GM18507 (cell line): ENCODE measurements at regions not wholly inside any gene's neighbourhood (a gene's known extent, or its start where the extent isn't known, plus 50 kb on each side); places are given as distances from the start of the nearest gene placed in this dataset.

Experiments used
- DNase-seq: peaks from one replicate; pipeline ENCODE4 v3.0.0; 2011; ENCODE audit warnings: low read depth; ENCODE audit not compliant: insufficient read length; ENCODE audit errors: extremely low spot score
- FAIRE-seq: peaks from 2 replicates; lab custom pipeline; 2011; peaks lifted over from hg19 to GRCh38; lab: Jason Lieb, UNC

DNA sequence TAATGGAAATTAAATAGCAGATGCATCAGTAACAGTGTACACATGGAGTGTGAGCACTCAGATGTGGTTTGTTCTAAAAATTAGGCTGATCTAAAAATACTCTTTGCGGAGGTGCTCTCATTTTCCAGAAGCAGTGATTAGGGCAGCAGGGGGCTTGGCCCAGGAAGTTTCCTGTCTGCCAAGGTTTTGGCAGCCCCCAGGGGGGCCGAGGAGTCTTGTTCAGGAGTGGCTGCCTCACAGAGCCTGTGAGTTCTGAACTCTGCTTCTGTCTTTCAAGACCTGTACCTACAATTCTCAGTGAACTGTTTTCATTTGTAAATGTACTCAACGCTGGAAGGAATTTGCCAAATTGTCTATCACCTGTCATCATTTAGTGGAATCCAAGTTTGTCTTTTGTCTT lies 388.4 kb upstream of the CDH11 start:
- FAIRE-seq, result no peak
- no peak for DNase-seq

GRCh38 chr16:65509172-65509571 lies 387.3 kb upstream of the CDH11 start:
- FAIRE-seq (no peak), DNase-seq (no peak)

DNA sequence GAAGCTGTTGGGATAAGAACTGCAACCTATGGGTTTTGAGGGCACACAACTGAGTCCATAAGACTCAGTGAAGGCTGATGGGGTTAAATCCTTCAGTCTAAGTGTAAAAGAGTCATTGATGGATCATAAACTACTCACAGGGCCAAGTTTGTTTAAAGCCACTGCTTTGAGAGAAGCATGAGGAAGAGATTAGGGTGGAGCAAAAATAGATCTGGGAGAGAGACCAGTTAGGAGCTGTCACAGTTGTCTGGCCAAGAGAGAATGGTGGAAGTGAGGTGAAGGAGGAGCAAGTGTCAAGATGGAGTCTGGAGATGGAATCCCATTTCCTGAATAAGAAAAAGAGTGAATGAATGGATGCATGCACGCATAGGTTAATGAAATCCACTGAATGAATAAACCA lies 379.1 kb upstream of the CDH11 start:
- no peak for FAIRE-seq

DNA sequence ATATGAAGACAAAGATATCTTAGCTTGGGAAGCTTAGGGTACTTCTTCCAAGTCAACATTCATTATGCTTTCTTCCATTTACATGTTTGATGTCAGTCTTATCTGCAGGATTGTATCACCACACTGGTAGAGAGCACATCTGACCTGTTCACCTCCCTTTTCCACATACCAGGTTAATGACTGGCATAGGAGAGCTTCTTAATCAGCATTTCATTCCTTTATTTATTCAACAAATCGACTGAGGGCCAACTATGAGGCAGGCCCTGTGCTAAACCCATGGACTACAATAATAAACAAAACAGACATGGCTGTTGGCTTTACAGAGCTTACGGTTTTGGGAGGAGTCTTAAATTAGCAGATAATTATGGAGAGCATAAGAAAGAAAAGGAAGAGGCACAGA lies 378.1 kb upstream of the CDH11 start:
- FAIRE-seq, result no peak

More for the DNA sequence above, 379.1 kb upstream of the CDH11 start:
- DNase-seq, result no peak

DNA sequence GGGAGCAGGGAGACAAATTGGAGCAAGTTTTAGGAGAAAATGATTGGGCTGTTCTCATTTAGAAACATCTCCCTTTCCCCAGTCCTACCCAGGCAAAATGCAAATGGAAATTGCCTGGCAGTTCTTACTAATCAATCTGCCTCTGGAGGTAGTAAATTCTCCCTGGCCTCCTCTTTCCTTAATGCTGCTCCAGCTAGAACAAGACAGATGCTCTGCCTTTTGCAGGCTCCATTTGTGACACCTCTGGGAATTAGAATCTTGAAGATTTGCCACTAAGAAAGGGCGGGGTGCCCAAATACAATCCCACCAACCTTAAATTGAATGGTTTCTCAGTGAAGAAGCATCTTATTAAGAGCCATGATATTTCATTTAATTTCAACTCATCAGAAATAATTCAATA lies 377.7 kb upstream of the CDH11 start:
- FAIRE-seq (no peak), DNase-seq (no peak)

More for the DNA sequence above, 378.1 kb upstream of the CDH11 start:
- no peak for DNase-seq

DNA sequence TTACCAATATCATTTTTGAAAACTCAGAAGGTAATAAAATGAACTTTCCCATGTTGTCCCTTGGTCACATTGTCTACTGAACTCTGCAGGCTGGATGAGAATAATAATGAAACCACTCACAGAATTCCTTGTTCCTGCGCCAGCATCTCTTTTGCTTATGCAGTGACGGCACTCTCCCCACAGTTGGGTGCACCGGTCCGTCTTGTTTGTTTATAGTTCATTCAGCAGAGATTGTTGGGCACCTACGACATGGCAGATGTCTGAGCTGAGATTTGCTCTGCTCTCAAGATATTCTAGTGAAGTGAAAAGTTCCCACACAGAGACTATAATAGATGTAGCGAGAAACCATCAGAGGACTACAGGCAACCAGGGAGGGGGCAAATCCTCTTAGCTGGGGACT lies 375.7 kb upstream of the CDH11 start:
- DNase-seq (no peak), FAIRE-seq (no peak)

DNA sequence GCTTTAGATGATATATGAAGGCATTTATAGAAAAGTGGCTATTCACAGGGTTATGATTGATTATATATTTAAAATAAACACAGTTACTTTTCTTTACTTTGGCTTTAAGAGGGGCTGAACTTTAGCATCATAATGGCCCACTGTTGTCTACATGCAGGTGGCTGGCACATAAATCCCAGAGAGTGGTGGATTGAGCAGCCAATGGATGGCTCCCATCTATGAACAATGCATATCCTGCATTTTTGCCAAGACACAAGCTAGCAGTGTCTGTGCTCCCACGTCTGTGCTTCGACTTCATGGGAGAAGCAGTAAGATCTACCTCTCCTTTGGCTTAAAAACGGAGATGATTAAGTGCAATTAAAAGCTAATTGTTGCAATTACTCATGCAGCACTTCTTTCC lies 373.2 kb upstream of the CDH11 start:
- DNase-seq, result no peak
- no peak for FAIRE-seq

DNA sequence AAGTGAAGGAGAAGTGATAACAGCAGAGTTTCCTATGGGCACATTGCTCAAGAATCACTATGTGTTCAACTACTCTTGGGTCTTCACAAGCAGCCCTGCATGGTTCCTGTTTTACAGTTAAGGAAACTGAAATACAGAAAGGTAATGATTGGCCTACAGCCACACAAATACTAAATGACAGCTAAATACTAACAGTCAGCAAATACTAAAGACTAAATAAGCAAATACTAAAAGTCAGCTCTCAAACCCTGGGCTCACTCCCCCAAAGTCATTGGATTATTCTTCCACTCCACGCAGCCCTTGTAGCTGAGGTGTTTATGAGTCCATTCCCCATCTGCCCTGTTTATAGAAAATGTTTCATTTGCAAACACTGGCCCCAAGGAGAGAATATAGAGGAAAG lies 372.7 kb upstream of the CDH11 start:
- FAIRE-seq, result no peak
- DNase-seq, result no peak

DNA sequence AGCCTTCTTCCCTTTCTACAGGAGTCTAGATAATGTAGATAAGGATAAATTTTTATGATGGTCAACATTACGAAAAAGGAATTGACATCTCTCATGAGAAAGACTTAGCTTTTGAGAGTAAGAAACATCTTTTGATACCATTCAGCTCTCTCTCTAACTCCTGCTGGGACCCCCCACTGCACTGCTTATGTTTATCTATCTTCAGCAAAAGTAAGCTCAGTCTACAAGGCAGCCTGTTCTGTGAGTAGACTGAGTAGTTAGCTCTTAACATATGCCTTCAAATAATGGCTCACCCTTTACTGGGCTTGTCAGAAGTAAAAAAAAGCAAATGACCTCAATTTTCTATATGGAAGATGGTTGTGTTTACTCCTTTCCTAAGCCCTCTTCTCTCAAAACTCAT lies 372.2 kb upstream of the CDH11 start:
- FAIRE-seq (no peak), DNase-seq (no peak)

- FAIRE-seq (no peak), DNase-seq (no peak)
These were observed 368.4 kb upstream of the CDH11 start for GRCh38 chr16:65490286-65490685.

GRCh38 chr16:65489531-65490023 lies 367.7 kb upstream of the CDH11 start:
- no peak for FAIRE-seq

GRCh38 chr16:65487231-65487630 lies 365.4 kb upstream of the CDH11 start:
- DNase-seq, result no peak
- no peak for FAIRE-seq

More at GRCh38 chr16:65489531-65490023, 367.7 kb upstream of the CDH11 start:
- no peak for DNase-seq

- DNase-seq (no peak), FAIRE-seq (no peak)
These were observed 360.1 kb upstream of the CDH11 start for GRCh38 chr16:65481956-65482355.

GRCh38 chr16:65480281-65481091 lies 358.6 kb upstream of the CDH11 start:
- DNase-seq (no peak), FAIRE-seq (no peak)

- no peak for DNase-seq
- FAIRE-seq, result no peak
These were observed 354.6 kb upstream of the CDH11 start for GRCh38 chr16:65476448-65476955.

DNA sequence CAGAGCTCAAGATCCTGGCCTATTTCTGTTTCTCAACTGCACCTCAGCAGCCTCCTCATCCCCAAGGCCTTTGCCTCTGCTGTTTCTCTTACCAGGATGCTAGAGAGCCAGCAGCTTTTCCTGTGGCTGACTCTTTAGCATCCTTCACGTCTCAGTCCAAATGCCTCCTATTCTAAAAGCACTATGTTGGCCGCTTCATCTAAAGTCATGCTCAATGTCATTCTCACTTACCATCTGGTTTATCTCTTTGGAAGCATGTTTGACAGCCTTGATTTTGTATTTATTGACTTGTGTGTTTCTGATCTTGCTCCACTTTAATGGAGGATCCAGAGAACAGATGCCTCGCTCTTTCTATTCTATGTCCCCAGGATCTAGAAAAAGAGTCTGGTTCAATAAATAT lies 351.8 kb upstream of the CDH11 start:
- FAIRE-seq, result no peak
- DNase-seq, result no peak

GRCh38 chr16:65469116-65469515 lies 347.3 kb upstream of the CDH11 start:
- FAIRE-seq (no peak), DNase-seq (no peak)

GRCh38 chr16:65468133-65468532 lies 346.3 kb upstream of the CDH11 start:
- FAIRE-seq, result no peak
- no peak for DNase-seq

GRCh38 chr16:65463652-65464260 lies 341.9 kb upstream of the CDH11 start:
- FAIRE-seq (no peak), DNase-seq (no peak)

GRCh38 chr16:65457084-65457483 lies 335.2 kb upstream of the CDH11 start:
- FAIRE-seq, result no peak
- no peak for DNase-seq

DNA sequence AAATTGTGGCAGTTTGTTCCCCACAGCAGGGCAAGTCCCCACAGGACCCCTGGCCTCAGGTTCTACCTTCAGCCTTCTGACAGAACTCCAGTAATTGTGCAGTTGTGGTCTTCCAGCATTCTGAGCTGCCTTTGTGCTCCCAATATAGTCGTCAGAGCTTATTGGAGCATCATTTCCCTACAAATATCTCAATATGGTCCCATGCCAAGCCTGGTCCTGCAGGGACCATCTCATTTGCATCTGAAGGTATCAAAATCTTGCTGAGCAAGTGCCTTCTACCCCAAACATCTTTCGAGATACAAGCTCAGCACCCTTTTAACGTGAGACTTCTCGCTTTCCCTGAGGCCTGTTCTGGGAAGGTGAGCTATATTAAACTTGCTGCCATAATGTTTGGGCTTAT lies 333.9 kb upstream of the CDH11 start:
- DNase-seq, result no peak
- FAIRE-seq, result no peak
